ENCODE measurements at regions not wholly inside any gene's neighbourhood (a gene's known extent, or its start where the extent isn't known, plus 50 kb on each side); places are given as distances from the start of the nearest gene placed in this dataset.
"Not testable (repeated sequence)": the region's sequence is repeated elsewhere in the genome, so short reads cannot be mapped to it uniquely, and the experiment has no call there.

DNA sequence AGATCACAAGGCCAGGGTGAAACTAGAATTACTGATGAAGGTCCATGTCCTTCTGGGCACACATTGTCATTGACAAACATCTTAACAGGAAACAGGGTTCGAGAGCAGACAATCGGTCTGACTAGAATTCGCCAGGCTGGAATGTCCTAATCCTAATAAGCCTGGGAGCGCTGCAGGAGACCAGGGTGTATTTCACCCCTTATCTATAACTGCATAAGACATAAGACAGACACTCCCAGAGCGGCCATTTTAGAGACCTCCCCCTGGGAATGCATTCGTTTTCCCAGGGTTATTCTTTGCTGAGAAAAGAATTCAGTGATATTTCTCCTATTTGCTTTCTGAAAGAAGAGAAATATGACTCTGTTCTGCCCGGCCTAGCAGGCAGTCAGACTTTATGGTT is 1112.9 kb upstream of the TENM3 start:
- TF ChIP-seq, protein P1, sequence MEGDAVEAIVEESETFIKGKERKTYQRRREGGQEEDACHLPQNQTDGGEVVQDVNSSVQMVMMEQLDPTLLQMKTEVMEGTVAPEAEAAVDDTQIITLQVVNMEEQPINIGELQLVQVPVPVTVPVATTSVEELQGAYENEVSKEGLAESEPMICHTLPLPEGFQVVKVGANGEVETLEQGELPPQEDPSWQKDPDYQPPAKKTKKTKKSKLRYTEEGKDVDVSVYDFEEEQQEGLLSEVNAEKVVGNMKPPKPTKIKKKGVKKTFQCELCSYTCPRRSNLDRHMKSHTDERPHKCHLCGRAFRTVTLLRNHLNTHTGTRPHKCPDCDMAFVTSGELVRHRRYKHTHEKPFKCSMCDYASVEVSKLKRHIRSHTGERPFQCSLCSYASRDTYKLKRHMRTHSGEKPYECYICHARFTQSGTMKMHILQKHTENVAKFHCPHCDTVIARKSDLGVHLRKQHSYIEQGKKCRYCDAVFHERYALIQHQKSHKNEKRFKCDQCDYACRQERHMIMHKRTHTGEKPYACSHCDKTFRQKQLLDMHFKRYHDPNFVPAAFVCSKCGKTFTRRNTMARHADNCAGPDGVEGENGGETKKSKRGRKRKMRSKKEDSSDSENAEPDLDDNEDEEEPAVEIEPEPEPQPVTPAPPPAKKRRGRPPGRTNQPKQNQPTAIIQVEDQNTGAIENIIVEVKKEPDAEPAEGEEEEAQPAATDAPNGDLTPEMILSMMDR (IDR thresholded peaks at IDR 0.05), result not testable (repeated sequence)
- TF ChIP-seq POLR2A (IDR thresholded peaks at IDR 0.05), result not testable (repeated sequence)
